Activated CD4-positive, alpha-beta T cell treated with anti-CD3 and anti-CD28 coated beads, Interleukin-2, amount 10 ng/mL, durations not matched to agents 24 days and 14 days (primary cell): ENCODE measurements at regions not wholly inside any gene's neighbourhood (a gene's known extent, or its start where the extent isn't known, plus 50 kb on each side); places are given as distances from the start of the nearest gene placed in this dataset.

Experiments used
- DNase-seq: peaks from one replicate; pipeline ENCODE4 v3.0.0; 2022
- H3K27ac Mint-ChIP-seq: one replicate; pipeline ENCODE4 v1.8.0; 2022; ENCODE audit warnings: mild to moderate bottlenecking, mixed read lengths
- H3K27me3 Mint-ChIP-seq: one replicate; pipeline ENCODE4 v1.8.0; 2022; ENCODE audit warnings: mixed read lengths
- H3K36me3 Mint-ChIP-seq: one replicate; pipeline ENCODE4 v1.8.0; 2022; ENCODE audit warnings: low read depth, mild to moderate bottlenecking, mixed read lengths
- H3K4me1 Mint-ChIP-seq: one replicate; pipeline ENCODE4 v1.8.0; 2021; ENCODE audit warnings: mixed read lengths
- H3K4me3 Mint-ChIP-seq: one replicate; pipeline ENCODE4 v1.8.0; 2022; ENCODE audit warnings: mild to moderate bottlenecking, moderate library complexity, mixed read lengths
- H3K9me3 Mint-ChIP-seq: one replicate; pipeline ENCODE4 v1.8.0; 2021; ENCODE audit warnings: mixed read lengths
- intact Hi-C: fragments of 100-400 bp; cut with micrococcal nuclease; formaldehyde crosslinking; loops from one replicate; pipeline ENCODE4 v1.15.1; 2023

- no peaks in the 10 kb centered on the region for H3K4me1 Mint-ChIP-seq
- DNase-seq = no peak
- H3K9me3 Mint-ChIP-seq = peaks cover 4% of the 10 kb centered on the region
- H3K36me3 Mint-ChIP-seq = no peaks in the 10 kb centered on the region
- no peak overlapping the region for H3K27ac Mint-ChIP-seq
- intact Hi-C loops = no loop called here
- no peaks in the 10 kb centered on the region for H3K27me3 Mint-ChIP-seq
- H3K4me3 Mint-ChIP-seq = no peak overlapping the region
Measured at GRCh38 chr4:178427663-178428062, 985.4 kb upstream of the AGA start.

- DNase-seq = no peak
- intact Hi-C loops = no loop called here
- Mint-ChIP-seq H3K9me3 (no peaks in the 10 kb centered on the region), H3K4me1 (no peaks in the 10 kb centered on the region), H3K27ac (no peak overlapping the region), H3K27me3 (no peaks in the 10 kb centered on the region), H3K4me3 (no peak overlapping the region), H3K36me3 (no peaks in the 10 kb centered on the region)
Measured at GRCh38 chr4:178448372-178449035, 1006.3 kb upstream of the AGA start.

- H3K36me3 Mint-ChIP-seq = no peaks in the 10 kb centered on the region
- no peaks in the 10 kb centered on the region for H3K9me3 Mint-ChIP-seq
- H3K4me3 Mint-ChIP-seq = no peak overlapping the region
- no peak for DNase-seq
- intact Hi-C loops = no loop called here
- H3K4me1 Mint-ChIP-seq = no peaks in the 10 kb centered on the region
- H3K27me3 Mint-ChIP-seq = no peaks in the 10 kb centered on the region
- no peak overlapping the region for H3K27ac Mint-ChIP-seq
Measured at GRCh38 chr4:178450614-178451013, 1008.4 kb upstream of the AGA start.

GRCh38 chr4:178453057-178453456 is 1010.8 kb upstream of the AGA start:
- no peaks in the 10 kb centered on the region for H3K27me3 Mint-ChIP-seq
- DNase-seq = no peak
- no peaks in the 10 kb centered on the region for H3K9me3 Mint-ChIP-seq
- intact Hi-C loops = no loop called here
- H3K4me3 Mint-ChIP-seq = no peak overlapping the region
- no peaks in the 10 kb centered on the region for H3K4me1 Mint-ChIP-seq
- no peaks in the 10 kb centered on the region for H3K36me3 Mint-ChIP-seq
- no peak overlapping the region for H3K27ac Mint-ChIP-seq

GRCh38 chr4:178457286-178457685 is 1015.0 kb upstream of the AGA start:
- Mint-ChIP-seq H3K36me3 (no peaks in the 10 kb centered on the region), H3K9me3 (no peaks in the 10 kb centered on the region), H3K27me3 (no peaks in the 10 kb centered on the region), H3K4me1 (no peaks in the 10 kb centered on the region), H3K4me3 (no peak overlapping the region), H3K27ac (no peak overlapping the region)
- no peak for DNase-seq
- intact Hi-C loops = no loop called here

- no peaks in the 10 kb centered on the region for H3K36me3 Mint-ChIP-seq
- H3K27me3 Mint-ChIP-seq = no peaks in the 10 kb centered on the region
- intact Hi-C loops = no loop called here
Measured at GRCh38 chr4:178462710-178463109, 1020.5 kb upstream of the AGA start.

GRCh38 chr4:178463747-178464146 is 1021.5 kb upstream of the AGA start:
- intact Hi-C loops = no loop called here
- H3K27me3 Mint-ChIP-seq = no peaks in the 10 kb centered on the region
- H3K36me3 Mint-ChIP-seq = no peaks in the 10 kb centered on the region
- H3K27ac Mint-ChIP-seq = no peak overlapping the region
- no peak for DNase-seq
- H3K4me3 Mint-ChIP-seq = no peak overlapping the region
- no peaks in the 10 kb centered on the region for H3K9me3 Mint-ChIP-seq
- H3K4me1 Mint-ChIP-seq = no peaks in the 10 kb centered on the region

More at GRCh38 chr4:178462710-178463109, 1020.5 kb upstream of the AGA start:
- H3K4me1 Mint-ChIP-seq = no peaks in the 10 kb centered on the region
- H3K27ac Mint-ChIP-seq = no peak overlapping the region
- no peak overlapping the region for H3K4me3 Mint-ChIP-seq
- no peak for DNase-seq
- no peaks in the 10 kb centered on the region for H3K9me3 Mint-ChIP-seq

GRCh38 chr4:178470996-178471784 is 1029.0 kb upstream of the AGA start:
- Mint-ChIP-seq H3K36me3 (no peaks in the 10 kb centered on the region), H3K9me3 (no peaks in the 10 kb centered on the region), H3K4me3 (no peak overlapping the region), H3K27me3 (no peaks in the 10 kb centered on the region), H3K27ac (no peak overlapping the region), H3K4me1 (no peaks in the 10 kb centered on the region)
- no peak for DNase-seq
- intact Hi-C loops = no loop called here

GRCh38 chr4:178471994-178472393 is 1029.8 kb upstream of the AGA start:
- intact Hi-C loops = no loop called here
- Mint-ChIP-seq H3K4me3 (no peak overlapping the region), H3K27me3 (no peaks in the 10 kb centered on the region), H3K36me3 (no peaks in the 10 kb centered on the region), H3K27ac (no peak overlapping the region), H3K9me3 (no peaks in the 10 kb centered on the region), H3K4me1 (no peaks in the 10 kb centered on the region)
- DNase-seq = no peak

- H3K4me1 Mint-ChIP-seq = no peaks in the 10 kb centered on the region
- H3K4me3 Mint-ChIP-seq = no peak overlapping the region
- H3K27me3 Mint-ChIP-seq = no peaks in the 10 kb centered on the region
- DNase-seq = no peak
- H3K36me3 Mint-ChIP-seq = no peaks in the 10 kb centered on the region
- H3K27ac Mint-ChIP-seq = no peak overlapping the region
- intact Hi-C loops = no loop called here
- H3K9me3 Mint-ChIP-seq = no peaks in the 10 kb centered on the region
Measured at GRCh38 chr4:178480105-178480504, 1037.9 kb upstream of the AGA start.

- intact Hi-C loops = no loop called here
- Mint-ChIP-seq H3K4me1 (no peaks in the 10 kb centered on the region), H3K27ac (no peak overlapping the region), H3K9me3 (no peaks in the 10 kb centered on the region), H3K27me3 (no peaks in the 10 kb centered on the region), H3K36me3 (no peaks in the 10 kb centered on the region), H3K4me3 (no peak overlapping the region)
- DNase-seq = no peak
Measured at GRCh38 chr4:178480881-178481280, 1038.6 kb upstream of the AGA start.

- intact Hi-C loops = no loop called here
- H3K9me3 Mint-ChIP-seq = no peaks in the 10 kb centered on the region
Measured at GRCh38 chr4:178481564-178481963, 1039.3 kb upstream of the AGA start.

GRCh38 chr4:178523038-178523437 is 1080.8 kb upstream of the AGA start:
- Mint-ChIP-seq H3K36me3 (no peaks in the 10 kb centered on the region), H3K4me1 (no peaks in the 10 kb centered on the region), H3K27me3 (no peaks in the 10 kb centered on the region), H3K9me3 (no peaks in the 10 kb centered on the region), H3K27ac (no peak overlapping the region), H3K4me3 (no peak overlapping the region)
- intact Hi-C loops = no loop called here
- no peak for DNase-seq

More at GRCh38 chr4:178481564-178481963, 1039.3 kb upstream of the AGA start:
- DNase-seq = no peak
- Mint-ChIP-seq H3K27ac (no peak overlapping the region), H3K4me1 (no peaks in the 10 kb centered on the region), H3K27me3 (no peaks in the 10 kb centered on the region), H3K36me3 (no peaks in the 10 kb centered on the region), H3K4me3 (no peak overlapping the region)

GRCh38 chr4:178535939-178536579 is 1093.8 kb upstream of the AGA start:
- no peak overlapping the region for H3K27ac Mint-ChIP-seq

More at GRCh38 chr4:178535939-178536579, 1093.8 kb upstream of the AGA start:
- no peak for DNase-seq
- Mint-ChIP-seq H3K4me3 (no peak overlapping the region), H3K9me3 (peaks cover 3% of the 10 kb centered on the region), H3K27me3 (no peaks in the 10 kb centered on the region), H3K4me1 (no peaks in the 10 kb centered on the region), H3K36me3 (no peaks in the 10 kb centered on the region)
- intact Hi-C loops = no loop called here
